IPS-NIHi11 (cell line): ENCODE measurements at regions not wholly inside any gene's neighbourhood (a gene's known extent, or its start where the extent isn't known, plus 50 kb on each side); places are given as distances from the start of the nearest gene placed in this dataset.
A peak's percentile ranks its signal among the peaks of the same experiment; 100 is the strongest.

Experiments
- DNase-seq: peaks from one replicate; pipeline ENCODE4 v3.0.0; 2012; ENCODE audit warnings: mixed read lengths, low spot score

DNA sequence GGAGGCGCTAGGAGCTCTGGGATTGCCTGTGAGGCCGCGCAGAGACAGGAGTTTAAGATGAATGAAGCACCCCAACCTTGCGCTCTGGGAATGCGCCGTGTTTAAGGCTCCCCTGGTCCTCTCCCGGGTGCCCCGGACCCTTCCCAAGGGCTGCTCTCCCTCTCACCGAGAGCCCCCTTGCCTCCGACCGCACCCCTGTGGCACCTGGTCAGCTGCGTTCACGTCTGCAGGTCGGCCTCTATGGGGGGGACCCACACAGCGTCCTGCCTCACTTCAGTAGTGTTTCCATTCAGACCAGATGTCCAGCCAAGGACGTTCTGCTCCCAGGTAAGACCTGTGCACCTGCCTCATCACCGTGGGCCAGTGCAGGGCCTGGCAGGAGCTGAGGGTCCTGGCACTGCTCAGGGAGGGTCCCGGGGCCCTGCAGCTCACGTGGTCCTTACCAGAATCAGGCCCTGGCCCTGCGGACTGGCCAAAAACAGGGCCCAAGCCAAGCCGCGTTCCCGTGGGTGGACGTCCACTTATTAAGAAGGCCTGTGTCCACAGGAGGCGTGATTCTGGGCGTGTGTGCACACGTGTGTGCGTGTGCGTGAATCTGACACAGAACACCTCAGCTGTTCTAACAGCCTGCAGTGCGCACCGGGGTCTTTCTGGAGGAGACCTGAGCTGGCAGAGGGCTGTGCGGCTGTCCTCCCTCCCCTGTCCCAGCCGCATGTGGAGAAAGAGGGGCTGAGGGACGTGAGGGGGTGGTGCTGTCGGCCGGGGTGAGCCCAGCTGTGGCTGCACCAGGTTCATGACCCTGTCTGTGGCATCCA is 79.9 kb upstream of the BHLHE23 start:
- peak; percentile 5 for DNase-seq

DNA sequence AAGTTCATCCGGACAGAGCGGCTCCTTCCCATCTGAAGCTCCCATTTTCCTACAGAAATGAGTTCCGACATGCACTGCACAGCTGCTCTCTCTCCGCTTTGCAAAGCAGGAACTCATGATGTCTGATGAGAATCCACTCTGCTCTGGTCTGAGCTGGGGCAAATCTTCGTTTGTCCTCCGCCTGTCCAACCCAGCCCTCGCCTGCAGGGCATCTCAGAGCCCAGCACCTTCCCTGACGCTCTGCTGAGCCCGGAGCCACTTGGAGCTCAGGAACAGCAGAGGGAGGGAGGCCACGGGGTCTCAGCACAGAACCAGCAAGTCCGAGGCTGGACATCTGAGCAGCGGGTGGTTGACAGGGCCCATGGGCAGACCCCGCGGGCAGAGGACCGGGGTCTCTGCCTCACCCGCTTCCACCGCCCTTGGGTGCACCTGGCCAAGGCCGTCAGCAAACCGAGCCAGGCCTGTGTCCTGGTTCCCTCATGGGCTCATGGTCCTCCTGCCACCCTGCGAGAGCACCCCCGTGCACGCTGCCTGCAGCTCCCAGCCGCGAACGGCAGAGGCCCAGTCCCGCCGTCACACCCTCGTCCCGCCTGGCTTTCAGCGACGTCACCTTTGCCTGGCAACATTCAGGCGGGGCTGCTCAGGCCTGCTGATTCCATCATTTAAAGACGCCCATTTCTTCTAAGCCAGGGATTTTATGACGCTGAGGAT is 78.5 kb upstream of the BHLHE23 start:
- peak; percentile 46 for DNase-seq

DNA sequence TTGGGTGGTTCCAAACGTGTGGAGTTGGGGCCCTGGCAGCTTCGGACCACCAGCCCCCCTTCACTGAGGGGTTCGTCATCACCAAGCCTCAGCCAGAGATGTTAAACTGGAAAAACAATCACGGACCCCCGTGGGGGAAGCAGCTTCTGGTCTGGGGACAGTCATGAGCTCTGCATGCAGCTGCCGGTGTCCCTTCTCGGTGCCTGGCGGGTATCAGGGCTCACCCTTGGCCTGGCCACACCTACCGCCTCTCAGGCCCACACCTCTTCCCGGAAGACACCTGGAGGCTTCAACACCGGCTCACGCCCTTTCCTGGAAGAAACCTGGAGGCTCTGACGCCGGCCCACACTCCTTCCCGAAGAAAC is 77.8 kb upstream of the BHLHE23 start:
- peak; percentile 7 for DNase-seq

DNA sequence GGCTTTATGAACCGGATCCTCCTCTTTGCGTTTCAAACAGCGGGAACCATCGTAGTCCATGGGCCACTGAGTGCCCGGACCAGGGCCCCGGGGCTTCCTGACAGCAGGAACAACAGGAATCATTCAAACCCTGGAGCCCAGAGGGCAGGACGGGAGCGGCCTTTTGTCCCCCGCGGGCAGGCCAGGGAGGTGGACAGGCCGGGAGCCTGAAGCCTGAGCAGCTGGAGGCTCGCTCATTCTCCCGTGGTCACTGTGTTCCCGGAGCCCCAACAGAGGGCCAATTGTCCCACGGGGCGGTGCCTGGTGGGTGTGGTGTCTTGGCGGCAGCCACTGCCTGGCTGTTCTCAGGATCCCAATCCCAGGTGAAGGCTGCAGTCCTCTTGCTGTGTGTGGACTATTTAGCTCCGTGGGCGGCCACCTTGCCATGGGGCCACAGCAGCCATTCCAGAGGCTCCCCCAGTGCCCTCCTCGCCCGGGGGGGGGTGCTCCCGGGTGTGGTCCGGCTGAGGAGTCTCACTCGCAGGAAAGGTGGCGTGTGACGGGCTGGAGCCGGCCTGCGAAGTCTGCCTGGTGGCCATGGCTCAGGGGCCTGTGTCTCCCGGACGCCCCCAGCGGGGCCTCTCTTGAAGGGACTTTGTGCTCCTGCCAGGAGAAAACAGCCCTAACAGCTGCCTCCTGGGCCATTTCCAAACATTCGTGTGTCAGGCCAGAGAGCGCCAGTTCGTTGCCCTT is 77.2 kb upstream of the BHLHE23 start:
- DNase-seq = no peak

DNA sequence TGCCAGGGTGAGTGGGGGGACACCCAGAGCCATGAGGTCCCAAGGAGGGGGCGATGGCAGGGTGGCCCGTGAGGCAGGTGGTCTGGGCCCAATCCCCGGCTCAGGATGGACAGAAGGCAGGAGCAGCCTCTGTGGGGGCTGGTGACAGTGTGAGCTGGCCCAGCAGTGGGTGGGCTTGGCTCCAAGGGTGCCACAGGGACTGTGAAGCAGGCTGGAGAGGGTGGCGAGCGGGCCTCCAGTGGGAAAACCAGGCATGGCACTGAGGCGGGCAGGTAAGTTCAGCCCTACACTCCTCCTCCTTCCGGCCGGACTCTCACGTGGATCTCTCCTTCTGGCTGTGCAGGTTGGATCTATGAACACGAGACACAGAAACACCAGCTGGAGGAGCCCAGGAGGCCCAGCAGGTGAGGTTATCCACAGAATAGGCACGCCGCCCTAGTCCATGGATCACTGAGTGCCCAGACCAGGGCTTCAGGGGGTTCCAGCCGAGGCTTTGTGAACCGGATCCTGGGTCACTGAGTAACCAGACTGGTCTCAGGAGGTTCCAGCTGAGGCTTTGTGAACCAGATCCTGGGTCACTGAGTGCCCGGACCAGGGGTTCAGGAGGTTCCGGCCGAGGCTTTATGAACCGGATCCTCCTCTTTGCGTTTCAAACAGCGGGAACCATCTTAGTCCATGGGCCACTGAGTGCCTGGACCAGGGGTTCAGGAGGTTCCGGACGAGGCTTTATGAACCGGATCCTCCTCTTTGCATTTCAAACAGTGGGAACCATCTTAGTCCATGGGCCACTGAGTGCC is 76.4 kb upstream of the BHLHE23 start:
- no peak for DNase-seq

DNA sequence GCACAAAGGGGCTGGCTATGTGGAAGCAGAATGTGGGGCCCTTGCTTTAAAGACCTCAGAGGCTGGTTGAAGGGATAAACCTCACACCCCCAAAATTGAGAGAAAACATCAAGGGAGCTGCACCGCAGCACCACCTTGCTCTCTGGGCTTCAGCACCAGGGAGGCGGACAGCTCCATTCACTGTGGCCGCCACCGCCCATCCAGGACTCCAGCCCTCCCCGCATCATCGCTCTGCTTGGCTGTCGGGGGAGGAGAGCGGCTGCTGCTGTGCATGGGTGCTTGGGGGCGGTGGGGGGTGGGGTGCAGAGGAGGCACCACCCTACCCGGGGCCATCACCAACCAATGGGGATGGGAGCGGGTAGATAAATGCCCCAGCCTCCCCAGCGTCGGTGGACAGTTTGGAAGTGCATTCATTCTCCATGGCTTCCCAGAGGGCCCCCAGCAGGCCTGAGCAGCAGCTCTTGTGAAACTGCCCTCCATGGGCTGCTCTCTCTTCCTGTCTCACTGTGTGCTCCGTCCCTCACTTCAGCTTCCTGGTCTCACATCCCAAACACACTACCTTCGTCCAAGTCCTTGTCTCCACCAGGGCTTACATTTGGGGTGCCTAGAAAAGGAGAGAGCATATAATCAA is 75.7 kb upstream of the BHLHE23 start:
- peak; percentile 96 for DNase-seq

DNA sequence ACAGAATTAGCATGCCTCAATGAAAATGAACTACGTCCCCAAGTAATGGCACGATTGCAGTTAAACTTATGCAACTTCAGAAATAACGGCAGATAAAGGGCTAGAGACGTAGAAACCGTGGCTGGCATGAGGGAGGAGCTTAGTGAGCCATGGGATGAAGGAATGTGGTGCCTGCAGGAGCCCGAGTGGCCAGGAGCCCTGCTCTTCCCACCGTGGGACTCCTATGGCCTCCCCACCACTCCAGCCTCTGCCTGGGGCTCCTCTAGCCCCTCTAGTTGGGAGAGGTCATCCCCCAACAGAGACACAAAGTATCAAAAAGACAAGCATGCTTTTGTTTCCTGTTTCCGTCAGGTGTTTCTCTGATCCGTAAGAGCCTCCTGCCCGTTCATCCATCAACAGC is 75.1 kb upstream of the BHLHE23 start:
- DNase-seq = no peak

DNA sequence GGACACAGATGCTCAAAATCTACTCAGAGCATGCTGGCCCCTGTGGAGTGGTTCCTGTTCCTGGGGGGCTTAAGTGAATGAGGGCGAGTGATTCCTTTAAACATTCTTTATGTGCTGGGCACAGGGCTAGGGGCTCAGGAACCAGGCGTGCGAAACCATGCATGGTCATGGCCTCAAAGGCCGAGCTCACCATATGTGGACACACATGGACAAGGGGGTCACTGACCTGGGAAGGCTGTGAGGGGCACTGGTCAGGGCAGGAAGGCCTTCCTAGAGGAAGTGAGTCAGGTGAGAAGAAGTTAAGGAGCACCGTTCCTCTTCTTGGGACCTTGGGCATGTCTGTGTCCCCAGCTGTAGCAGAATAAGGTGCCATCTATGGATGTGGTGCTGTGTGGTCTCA is 74.6 kb upstream of the BHLHE23 start:
- no peak for DNase-seq

DNA sequence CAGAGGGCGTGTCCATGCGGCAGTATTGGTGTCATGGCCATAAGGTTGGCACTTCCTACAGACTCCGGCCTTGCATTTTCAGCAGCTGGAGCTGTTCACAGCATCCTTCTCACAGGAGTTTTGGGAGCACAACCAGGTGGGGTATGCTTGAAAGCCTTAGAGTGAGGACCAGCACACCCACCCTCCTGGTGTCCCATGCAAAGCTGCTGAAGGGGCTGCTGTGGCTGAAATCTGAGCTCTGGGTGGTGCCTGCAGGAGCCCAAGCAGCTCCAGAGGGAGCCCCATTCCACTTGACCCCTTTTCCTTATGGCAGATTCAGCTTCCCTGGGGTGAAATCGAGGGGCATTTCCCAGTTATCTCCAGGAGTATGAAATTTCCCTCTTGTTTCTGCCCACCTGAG is 74.0 kb upstream of the BHLHE23 start:
- DNase-seq = no peak

DNA sequence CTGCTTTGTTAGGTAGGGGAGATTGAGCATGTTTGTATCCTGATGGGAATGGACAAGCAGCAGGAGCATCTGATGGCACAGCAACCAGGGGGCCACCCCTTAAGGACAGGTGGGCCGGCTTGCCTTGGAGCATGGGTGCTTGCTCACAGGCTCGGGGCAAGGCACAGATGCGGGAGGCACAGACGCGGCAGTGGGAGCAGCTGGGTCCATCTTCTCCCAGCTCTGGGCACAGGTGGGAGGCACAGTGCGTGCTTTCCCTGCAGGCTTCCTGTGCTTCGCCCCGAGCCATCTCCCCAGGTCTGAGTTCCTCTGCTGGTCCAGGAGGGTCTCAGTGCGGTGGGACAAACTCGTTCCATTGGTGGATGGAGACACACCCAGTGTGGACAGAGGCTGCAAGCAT is 73.6 kb upstream of the BHLHE23 start:
- DNase-seq = no peak

DNA sequence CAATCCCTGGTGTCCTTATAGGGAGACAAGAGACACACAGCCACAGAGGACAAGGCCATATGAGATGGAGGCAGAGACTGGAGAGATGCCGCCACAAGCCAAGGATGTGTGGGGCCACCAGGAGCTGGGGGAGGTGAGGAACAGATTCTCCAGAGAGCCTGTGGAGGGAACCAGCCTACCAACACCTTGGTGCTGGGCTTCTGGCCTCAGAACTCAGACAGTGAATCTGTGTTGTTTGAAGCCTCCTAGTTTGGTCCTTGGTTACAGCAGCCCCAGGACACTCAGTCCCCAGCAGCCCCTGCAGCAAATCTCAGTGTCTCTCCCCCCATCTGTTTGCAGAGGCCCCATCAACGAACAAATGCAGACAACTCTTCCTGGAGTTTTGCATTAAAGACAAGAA is 73.2 kb upstream of the BHLHE23 start:
- no peak for DNase-seq

DNA sequence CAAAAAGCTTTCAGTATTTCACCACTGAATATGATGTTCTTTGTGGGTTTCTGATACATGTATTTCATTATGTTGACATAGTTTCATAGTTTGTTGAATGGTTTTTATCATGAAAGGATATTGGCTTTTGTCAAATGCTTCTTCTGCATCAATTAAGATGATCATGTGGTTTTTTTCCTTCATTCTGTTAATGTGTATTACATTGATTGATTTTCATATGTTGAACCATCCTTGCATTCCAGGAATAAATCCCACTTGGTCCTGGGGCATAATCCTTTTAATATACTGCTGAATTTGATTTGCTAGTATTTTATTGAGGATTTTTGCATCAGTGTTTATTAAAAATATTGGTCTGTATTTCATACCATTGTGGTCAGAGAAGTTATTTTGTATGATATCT is 70.9 kb upstream of the BHLHE23 start:
- no peak for DNase-seq

DNA sequence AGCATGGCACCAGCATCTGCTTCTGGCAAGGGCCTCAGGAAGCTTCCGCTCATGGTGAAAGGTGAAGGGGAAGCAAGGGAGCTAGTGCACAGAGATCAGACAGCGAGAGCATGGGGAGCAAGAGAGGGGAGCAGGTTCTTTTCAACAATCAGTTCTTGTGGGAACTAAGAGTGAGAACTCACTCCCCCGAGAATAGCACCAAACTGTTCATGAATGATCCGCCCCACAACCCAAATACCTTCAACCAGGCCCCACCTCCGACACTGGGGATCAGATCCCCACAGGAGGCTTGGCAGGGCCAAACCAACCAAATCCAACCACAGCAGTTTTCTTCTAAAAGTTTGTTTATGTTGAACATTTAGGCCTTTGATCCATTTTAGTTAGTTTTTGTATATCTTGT is 69.7 kb upstream of the BHLHE23 start:
- DNase-seq = no peak

DNA sequence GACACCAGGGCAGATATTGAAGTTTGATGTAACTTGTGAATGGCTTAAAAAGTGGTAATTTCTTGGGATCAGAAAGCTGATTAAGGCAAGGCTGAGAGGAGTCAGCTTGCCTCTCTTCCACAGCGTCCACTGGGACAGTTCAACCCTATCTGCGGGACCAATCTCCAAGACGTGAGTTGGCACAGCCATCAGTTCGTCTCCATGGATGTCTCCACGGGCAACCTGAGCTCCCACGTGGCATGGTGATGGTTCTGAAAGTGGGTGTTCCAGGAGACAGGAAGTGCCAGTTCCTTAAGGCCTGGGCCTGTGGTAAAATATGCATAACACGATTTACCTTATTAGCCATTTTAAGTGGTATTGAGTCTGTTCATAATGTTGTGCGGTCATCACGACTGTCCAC is 67.9 kb upstream of the BHLHE23 start:
- DNase-seq = no peak

DNA sequence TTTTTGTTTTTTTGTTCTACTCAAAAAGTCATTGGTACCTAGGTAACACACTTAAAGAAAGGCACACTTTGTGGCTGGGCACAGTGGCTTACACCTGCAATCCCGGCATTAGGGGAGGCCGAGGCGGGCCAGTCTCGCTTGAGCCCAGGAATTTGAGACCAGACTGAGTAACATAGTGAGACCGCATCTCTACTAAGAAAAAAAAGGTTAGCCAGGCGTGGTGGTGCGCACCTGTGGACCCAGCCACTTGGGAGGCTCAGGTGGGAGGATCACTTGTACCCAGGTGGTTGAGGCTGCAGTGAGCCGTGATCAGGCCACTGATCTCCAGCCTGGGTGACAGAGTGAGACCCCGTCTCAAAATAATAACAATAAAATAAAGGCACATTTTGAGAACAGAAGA is 67.4 kb upstream of the BHLHE23 start:
- DNase-seq = no peak

DNA sequence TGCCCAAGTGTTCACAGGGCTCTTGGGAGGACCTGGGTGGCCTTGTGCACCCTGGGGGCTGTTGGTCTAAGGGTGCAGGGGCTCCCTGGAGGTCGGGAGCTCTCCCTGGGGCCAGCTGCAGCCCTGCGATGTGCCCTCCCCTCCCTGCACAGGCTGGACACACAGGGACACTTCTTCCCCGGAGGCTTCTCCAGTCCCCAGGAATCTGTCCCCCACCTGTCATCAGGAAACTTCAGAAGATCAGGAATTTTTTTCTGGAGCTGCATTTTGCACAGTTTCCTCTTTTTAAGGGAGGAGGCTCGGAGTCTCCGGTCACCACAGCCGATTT is 66.9 kb upstream of the BHLHE23 start:
- no peak for DNase-seq

DNA sequence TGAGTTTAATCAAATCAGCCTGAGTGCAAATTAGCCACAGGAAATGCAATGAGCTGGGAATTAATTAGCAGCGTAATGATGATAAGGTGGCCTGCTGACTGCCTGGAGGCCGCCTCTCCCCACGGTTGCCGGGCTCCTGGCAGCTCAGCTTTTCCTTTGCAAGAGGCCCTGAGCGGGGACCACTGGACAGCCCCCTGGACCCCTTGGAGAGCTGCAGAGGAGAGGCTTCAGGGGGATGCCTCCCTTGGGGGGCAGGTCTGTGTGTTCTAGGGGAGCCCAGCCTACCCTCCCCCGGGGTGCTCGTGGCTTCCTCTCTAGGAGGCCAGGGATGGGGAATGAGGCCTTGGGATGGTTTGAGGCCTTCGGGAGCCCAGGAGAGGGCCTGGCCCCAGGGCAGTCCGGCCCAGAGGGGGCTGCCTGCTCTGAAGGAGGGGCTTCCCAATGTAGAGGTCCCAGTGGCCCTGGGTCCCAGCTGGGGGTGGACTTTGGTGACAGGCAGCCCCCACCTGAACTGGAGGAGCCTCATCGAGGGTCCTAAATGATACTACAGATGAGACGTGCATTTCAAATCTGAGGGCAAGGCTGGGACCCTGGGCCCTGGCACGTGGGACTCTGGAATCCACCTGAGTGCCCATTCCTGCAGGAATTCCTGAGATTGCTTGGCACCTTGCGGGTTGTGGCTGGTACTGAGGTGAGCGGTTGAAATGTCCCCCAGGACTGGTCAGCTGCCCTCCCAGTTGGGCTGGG is 66.4 kb upstream of the BHLHE23 start:
- DNase-seq = no peak

DNA sequence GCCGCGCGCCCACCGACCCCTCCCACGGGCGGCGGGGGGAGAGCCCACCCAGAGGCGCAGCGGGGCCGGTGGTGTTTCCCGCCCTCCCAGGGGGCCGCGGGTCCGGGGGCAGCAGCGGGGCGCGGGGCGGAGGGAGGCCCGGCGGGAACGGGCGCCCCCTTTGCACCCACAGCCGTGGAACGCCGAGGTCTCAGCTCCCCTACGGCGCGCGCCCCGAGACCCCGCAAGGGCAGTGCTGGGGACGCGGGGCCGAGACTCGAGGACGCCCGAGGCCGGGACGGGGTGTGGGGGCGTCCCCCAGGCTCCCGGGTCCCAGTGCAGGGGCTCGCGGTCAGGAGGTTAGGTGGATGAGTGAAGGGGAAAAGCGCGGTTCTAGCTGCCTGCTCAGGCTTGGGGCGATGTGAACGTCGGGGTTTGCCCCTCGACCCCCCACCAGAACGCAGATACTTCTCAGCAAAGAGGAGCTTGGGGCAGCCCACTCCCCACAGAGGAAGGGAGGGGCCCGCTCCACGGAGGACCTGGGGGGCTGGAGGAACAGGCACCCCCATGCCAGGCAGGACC is 65.5 kb upstream of the BHLHE23 start:
- no peak for DNase-seq

DNA sequence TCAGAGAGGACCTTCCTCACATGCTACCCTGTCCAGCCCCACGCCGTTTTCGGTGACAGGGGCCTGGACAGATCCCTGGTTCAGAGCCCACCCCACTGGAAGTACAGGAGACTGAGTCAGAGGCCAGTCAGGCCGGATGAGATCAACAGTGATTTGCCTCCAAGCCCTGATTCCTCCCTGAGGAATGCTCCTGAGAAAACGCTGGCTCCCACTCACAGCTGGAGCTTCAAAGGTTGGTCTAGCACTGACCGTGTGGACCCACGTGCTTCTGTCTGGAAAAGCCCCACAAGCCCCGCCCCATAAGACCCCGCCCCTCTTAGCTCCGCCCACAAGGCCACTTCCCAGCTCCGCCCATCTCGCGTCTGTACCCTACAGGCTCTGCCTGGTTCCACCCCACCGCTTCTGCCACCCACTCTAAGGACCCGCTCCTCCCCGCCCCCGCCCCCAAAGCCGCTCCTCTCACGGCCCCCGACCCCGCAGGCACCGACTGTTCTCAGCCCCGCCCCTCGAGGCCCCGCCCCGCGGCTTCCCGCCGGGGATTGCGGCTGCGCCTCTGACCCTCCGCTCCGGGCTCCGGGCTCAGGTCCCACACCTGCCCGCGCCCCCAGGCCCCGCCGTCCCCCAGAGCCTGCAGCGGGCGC is 64.9 kb upstream of the BHLHE23 start:
- DNase-seq = peak; percentile 84

DNA sequence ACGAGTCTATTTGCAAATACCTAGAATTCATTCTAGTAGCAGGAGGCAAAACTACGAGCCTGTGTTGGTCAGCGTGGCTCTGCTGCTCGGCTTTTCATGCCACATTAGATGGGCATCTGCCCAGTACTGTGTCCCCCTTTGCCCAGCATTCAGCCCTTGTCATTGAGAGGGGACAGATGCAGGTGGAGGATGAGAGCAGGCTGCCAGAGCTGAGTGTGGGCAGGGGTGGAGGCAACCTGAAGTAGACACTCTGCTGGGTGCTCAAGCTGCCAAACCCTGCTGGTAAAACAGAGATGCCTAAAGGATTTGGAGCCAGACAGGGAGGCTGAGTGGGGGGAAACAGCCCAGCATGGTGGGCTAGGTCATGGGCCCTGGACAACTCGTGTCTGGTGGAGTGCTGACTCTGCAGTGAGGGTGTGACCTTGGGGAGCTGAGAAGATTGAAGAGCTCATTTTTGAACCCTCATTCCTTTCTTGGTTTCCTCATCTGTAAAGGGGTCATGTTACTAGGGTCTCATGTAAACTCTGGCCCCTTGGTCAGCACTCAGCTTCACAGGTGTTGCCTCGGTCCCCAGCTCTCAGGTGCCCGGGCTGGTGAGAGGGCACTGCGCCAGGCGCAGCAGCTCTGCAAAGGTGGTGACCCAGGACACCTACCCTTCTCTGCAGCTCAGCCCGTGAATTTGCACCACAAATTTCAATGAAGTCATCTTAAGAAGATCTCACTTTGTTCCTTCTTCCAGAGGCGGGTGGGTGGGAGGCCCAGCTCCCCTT is 64.2 kb upstream of the BHLHE23 start:
- DNase-seq = no peak
